HCT116 (cell line): ENCODE measurements at regions not wholly inside any gene's neighbourhood (a gene's known extent, or its start where the extent isn't known, plus 50 kb on each side); places are given as distances from the start of the nearest gene placed in this dataset.

ENCODE experiments used
- ATAC-seq: fragments of 200-7000 bp; cut with Tn5 transposase; 2 replicates; pipeline ENCODE4 v1.9.1; 2020; ENCODE audit warnings: mild to moderate bottlenecking, moderate library complexity
- BruUV-seq: library from RNA; stranded (reverse); fragments of 400-500 nt; replicated peaks from 2 replicates; lab custom pipeline; 2021; lab: Mats Ljungman, UMichigan
- CTCF ChIA-PET: fragments of 300-600 bp; sonication (Branson Sonifier 250); formaldehyde crosslinking; loops from one replicate; lab custom pipeline; 2021; ENCODE audit warnings: antibody characterized with exemption; lab: Charles Lee
- POLR2A ChIA-PET: fragments of 300-600, 350-600 bp; sonication (Branson Sonifier 250); formaldehyde crosslinking; loops from one replicate; lab custom pipeline; 2021; ENCODE audit warnings: antibody characterized with exemption; lab: Charles Lee
- RAD21 ChIA-PET, 2 experiments: fragments of 300-600 bp; sonication (Branson Sonifier 250); formaldehyde crosslinking; loops; one replicate each; lab custom pipeline; 2023; ENCODE audit warnings: low total read pairs in 2 of 2; ENCODE audit not compliant: uncharacterized antibody in 2 of 2, unreplicated experiment in 2 of 2, low non-redundant PET in 1 of 2; lab: Charles Lee
- DNase-seq: peaks from one replicate; pipeline ENCODE4 v3.0.0-alpha.2; 2010; ENCODE audit warnings: low read depth, low spot score
- H2AFZ ChIP-seq: fragments of 200-600 bp; shearing (Covaris generic), sonication (generic); 2 replicates; pipeline ENCODE4 v1.6.1; 2017; ENCODE audit warnings: low read depth, mixed run types, mixed read lengths, antibody characterized with exemption, low read length; ENCODE audit not compliant: poor library complexity, severe bottlenecking
- H3K27ac ChIP-seq: 2 replicates; pipeline ENCODE4 v1.5.1; 2012; ENCODE audit warnings: low read depth, low read length
- H3K27me3 ChIP-seq: fragments of 200-600 bp; sonication (generic); 2 replicates; pipeline ENCODE4 v1.6.1; 2016; ENCODE audit warnings: mixed run types, low read length, mixed read lengths; ENCODE audit not compliant: insufficient read depth
- H3K36me3 ChIP-seq, 2 experiments: fragments of 200-500 bp in 1 of 2; fragments of 200-600 bp in 1 of 2; sonication (Bioruptor generic) in 1 of 2; sonication (generic) in 1 of 2; 2 replicates each; pipeline versions ENCODE4 v1.5.1 to v1.6.1; 2014 to 2016; ENCODE audit warnings: low read length in 2 of 2, inconsistent platforms in 1 of 2, mixed read lengths in 1 of 2, mixed run types in 1 of 2; ENCODE audit not compliant: insufficient read depth in 2 of 2, control insufficient read depth in 1 of 2
- H3K4me1 ChIP-seq, 2 experiments: fragments of 200-600 bp in 1 of 2; sonication (generic) in 1 of 2; 2 replicates each; pipeline versions ENCODE4 v1.5.1 to v1.6.1; 2012 to 2017; ENCODE audit warnings: low read length in 2 of 2, inconsistent platforms in 1 of 2, mild to moderate bottlenecking in 1 of 2, mixed read lengths in 1 of 2, mixed run types in 1 of 2, moderate library complexity in 1 of 2; ENCODE audit not compliant: insufficient read depth in 2 of 2, control insufficient read depth in 1 of 2
- H3K4me2 ChIP-seq: fragments of 200-600 bp; sonication (generic); 2 replicates; pipeline ENCODE4 v1.6.1; 2017; ENCODE audit warnings: mixed run types, low read length, mixed read lengths
- H3K4me3 ChIP-seq, 2 experiments: fragments of 200-600 bp in 1 of 2; sonication (generic) in 1 of 2; replicated peaks in 1 of 2; 2 replicates each; pipeline ENCODE4 v1.5.1; 2011 to 2016; ENCODE audit warnings: low read length in 2 of 2, control low read depth in 1 of 2, low read depth in 1 of 2, mild to moderate bottlenecking in 1 of 2, mixed read lengths in 1 of 2, mixed run types in 1 of 2
- H3K79me2 ChIP-seq: fragments of 200-600 bp; sonication (generic); 2 replicates; pipeline ENCODE4 v1.6.1; 2017; ENCODE audit warnings: mild to moderate bottlenecking, mixed run types, low read length, moderate library complexity, mixed read lengths; ENCODE audit not compliant: insufficient read depth
- H3K9ac ChIP-seq: fragments of 200-600 bp; sonication (generic); 2 replicates; pipeline ENCODE4 v1.6.1; 2016; ENCODE audit warnings: low read length, mixed read lengths
- H3K9me2 ChIP-seq: fragments of 200-600 bp; sonication (generic), shearing (Covaris generic); 2 replicates; pipeline ENCODE4 v1.6.1; 2017; ENCODE audit warnings: mixed run types, mild to moderate bottlenecking, moderate library complexity; ENCODE audit not compliant: insufficient read depth
- H3K9me3 ChIP-seq, 2 experiments: fragments of 200-500 bp in 1 of 2; fragments of 200-600 bp in 1 of 2; sonication (Bioruptor generic) in 1 of 2; sonication (generic) in 1 of 2; 2 replicates each; pipeline ENCODE4 v1.6.1; 2014 to 2017; ENCODE audit warnings: low read length in 2 of 2, mixed read lengths in 2 of 2, inconsistent platforms in 1 of 2, low read depth in 1 of 2, mild to moderate bottlenecking in 1 of 2, mixed run types in 1 of 2, moderate library complexity in 1 of 2; ENCODE audit not compliant: control insufficient read depth in 1 of 2, insufficient read depth in 1 of 2
- H4K20me1 ChIP-seq: fragments of 200-600 bp; sonication (generic), shearing (Covaris generic); 2 replicates; pipeline ENCODE4 v1.6.1; 2017; ENCODE audit warnings: mixed run types, mild to moderate bottlenecking, moderate library complexity; ENCODE audit not compliant: insufficient read depth
- CEBPB ChIP-seq: IDR thresholded peaks from 2 replicates; pipeline ENCODE4 v1.6.1; 2012; ENCODE audit warnings: low read depth
- EGR1 ChIP-seq: IDR thresholded peaks from 2 replicates; pipeline ENCODE4 v1.6.1; 2012; ENCODE audit warnings: low read depth
- ELF1 ChIP-seq: IDR thresholded peaks from 2 replicates; pipeline ENCODE4 v1.6.1; 2012; ENCODE audit warnings: low read depth, borderline replicate concordance
- EZH2phosphoT487 ChIP-seq: fragments of 200-600 bp; IDR thresholded peaks from 2 replicates; pipeline ENCODE4 v1.6.1; 2018; ENCODE audit warnings: antibody characterized with exemption, borderline replicate concordance
- FOSL1 ChIP-seq: IDR thresholded peaks from 2 replicates; pipeline ENCODE4 v1.6.1; 2012; ENCODE audit warnings: low read depth
- POLR2A ChIP-seq: IDR thresholded peaks from 2 replicates; pipeline ENCODE4 v1.7.0; 2011; ENCODE audit warnings: borderline replicate concordance; ENCODE audit not compliant: insufficient read depth, insufficient read length; ENCODE audit errors: extremely low read depth
- POLR2AphosphoS5 ChIP-seq: IDR thresholded peaks from 2 replicates; pipeline ENCODE4 v1.6.1; 2011; ENCODE audit warnings: mild to moderate bottlenecking, low read depth, low read length, moderate library complexity
- RAD21 ChIP-seq: IDR thresholded peaks from 2 replicates; pipeline ENCODE4 v1.6.1; 2012; ENCODE audit warnings: low read depth, mild to moderate bottlenecking
- SIN3A ChIP-seq: IDR thresholded peaks from 2 replicates; pipeline ENCODE4 v1.6.1; 2012; ENCODE audit warnings: low read depth
- TCF7L2 ChIP-seq: IDR thresholded peaks from 2 replicates; pipeline ENCODE4 v1.7.0; 2011; ENCODE audit warnings: borderline replicate concordance, inconsistent platforms; ENCODE audit not compliant: insufficient read depth, insufficient read length; ENCODE audit errors: extremely low read depth
- YY1 ChIP-seq: IDR thresholded peaks from 2 replicates; pipeline ENCODE4 v1.6.1; 2011; ENCODE audit warnings: low read length, low read depth, moderate library complexity, mild to moderate bottlenecking; ENCODE audit not compliant: insufficient replicate concordance; ENCODE audit errors: extremely low read depth
- intact Hi-C: fragments of 100-400 bp; cut with micrococcal nuclease; formaldehyde crosslinking; loops from 2 replicates; pipeline ENCODE4 v1.10.0; 2022
- TF ChIP-seq, protein P1 (sequence below): IDR thresholded peaks from 2 replicates; pipeline ENCODE4 v1.6.1; 2011; ENCODE audit warnings: mild to moderate bottlenecking, low read length, moderate library complexity; ENCODE audit not compliant: insufficient replicate concordance; ENCODE audit errors: extremely low read depth
- TF ChIP-seq, protein P2 (sequence below): IDR thresholded peaks from 2 replicates; pipeline ENCODE4 v1.6.1; 2012
- TF ChIP-seq, protein P3 (sequence below): IDR thresholded peaks from 2 replicates; pipeline ENCODE4 v1.6.1; 2012

DNA sequence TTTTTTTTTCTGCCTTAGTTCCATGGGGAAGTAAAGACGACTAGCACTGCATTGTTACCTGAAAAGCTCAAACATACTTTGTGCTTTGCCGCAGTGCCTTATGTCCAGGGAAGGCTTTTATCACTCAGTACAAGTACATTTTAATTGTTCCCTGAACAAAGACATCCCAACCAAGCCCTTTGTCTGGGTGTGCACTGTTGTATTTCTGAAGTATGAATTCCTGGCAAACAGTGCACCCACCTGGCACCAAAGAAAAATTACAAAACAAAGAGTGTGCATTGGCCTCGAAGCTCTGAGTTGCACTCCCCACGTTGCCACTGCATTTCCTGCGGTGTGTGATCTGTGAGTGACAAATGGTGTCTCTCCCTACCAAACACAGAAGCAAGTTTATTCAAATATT lies 858.5 kb upstream of the PIK3C3 start:
- Histone ChIP-seq H3K27me3 (no peaks in the 10 kb centered on the region), H3K79me2 (no peaks in the 10 kb centered on the region), H3K4me3 (no peak overlapping the region), H3K9ac (no peak overlapping the region), H3K4me1 (no peaks in the 10 kb centered on the region), H3K9me2 (no peaks in the 10 kb centered on the region), H3K4me2 (no peak overlapping the region), H3K27ac (no peak overlapping the region), H2AFZ (no peak overlapping the region), H3K36me3 (no peaks in the 10 kb centered on the region), H3K9me3 (peaks cover 13 to 39% of the 10 kb centered on the region in 2 experiments), H4K20me1 (no peaks in the 10 kb centered on the region)
- TF ChIP-seq SIN3A (no peak), ELF1 (no peak), EZH2phosphoT487 (no peak), CEBPB (no peak), FOSL1 (no peak), YY1 (no peak)
- TF ChIP-seq, protein P1, sequence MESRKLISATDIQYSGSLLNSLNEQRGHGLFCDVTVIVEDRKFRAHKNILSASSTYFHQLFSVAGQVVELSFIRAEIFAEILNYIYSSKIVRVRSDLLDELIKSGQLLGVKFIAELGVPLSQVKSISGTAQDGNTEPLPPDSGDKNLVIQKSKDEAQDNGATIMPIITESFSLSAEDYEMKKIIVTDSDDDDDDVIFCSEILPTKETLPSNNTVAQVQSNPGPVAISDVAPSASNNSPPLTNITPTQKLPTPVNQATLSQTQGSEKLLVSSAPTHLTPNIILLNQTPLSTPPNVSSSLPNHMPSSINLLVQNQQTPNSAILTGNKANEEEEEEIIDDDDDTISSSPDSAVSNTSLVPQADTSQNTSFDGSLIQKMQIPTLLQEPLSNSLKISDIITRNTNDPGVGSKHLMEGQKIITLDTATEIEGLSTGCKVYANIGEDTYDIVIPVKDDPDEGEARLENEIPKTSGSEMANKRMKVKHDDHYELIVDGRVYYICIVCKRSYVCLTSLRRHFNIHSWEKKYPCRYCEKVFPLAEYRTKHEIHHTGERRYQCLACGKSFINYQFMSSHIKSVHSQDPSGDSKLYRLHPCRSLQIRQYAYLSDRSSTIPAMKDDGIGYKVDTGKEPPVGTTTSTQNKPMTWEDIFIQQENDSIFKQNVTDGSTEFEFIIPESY = no peak
- TF ChIP-seq, protein P2, sequence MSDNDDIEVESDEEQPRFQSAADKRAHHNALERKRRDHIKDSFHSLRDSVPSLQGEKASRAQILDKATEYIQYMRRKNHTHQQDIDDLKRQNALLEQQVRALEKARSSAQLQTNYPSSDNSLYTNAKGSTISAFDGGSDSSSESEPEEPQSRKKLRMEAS = no peak
- ChIA-PET POLR2A (no interaction called here), CTCF (no interaction called here), RAD21 (no interaction called here)
- ATAC-seq (no peak), DNase-seq (no peak)
- no TSS peak for BruUV-seq
- intact Hi-C loops = no loop called here

DNA sequence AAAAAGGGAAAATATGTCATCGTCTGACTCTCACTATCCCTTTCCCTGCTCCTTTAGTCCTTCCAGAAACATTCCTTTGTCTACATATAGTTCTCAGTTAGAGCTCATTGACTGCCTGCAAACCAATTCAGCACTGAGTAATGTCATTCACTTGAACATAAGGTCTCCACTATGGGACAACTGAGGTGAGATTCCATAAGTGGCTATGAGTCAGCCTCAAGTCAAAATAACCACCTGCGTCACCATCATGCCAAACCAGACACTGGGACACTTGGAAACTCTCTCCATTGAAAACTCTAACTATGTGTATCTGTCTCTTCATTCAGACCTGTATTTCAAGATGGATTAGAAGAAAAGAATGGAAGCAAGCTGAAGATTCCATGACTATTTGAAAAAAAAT lies 878.0 kb upstream of the PIK3C3 start:
- H3K4me2 ChIP-seq = no peak overlapping the region
- POLR2A ChIA-PET = no interaction called here
- no peaks in the 10 kb centered on the region for H3K36me3 ChIP-seq
- no peaks in the 10 kb centered on the region for H3K9me2 ChIP-seq
- TF ChIP-seq, protein P2 = no peak
- no peak for TF ChIP-seq RAD21
- no peak for TF ChIP-seq CEBPB
- TF ChIP-seq, protein P3, sequence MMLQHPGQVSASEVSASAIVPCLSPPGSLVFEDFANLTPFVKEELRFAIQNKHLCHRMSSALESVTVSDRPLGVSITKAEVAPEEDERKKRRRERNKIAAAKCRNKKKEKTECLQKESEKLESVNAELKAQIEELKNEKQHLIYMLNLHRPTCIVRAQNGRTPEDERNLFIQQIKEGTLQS = no peak
- TF ChIP-seq, protein P1 = no peak
- no peak for TF ChIP-seq TCF7L2
- TF ChIP-seq SIN3A = no peak
- no peak for TF ChIP-seq POLR2AphosphoS5
- TF ChIP-seq EGR1 = no peak
- TF ChIP-seq POLR2A = no peak
- TF ChIP-seq EZH2phosphoT487 = no peak
- TF ChIP-seq FOSL1 = no peak
- no peaks in the 10 kb centered on the region for H4K20me1 ChIP-seq
- no peak overlapping the region for H3K4me3 ChIP-seq
- no peaks in the 10 kb centered on the region for H3K79me2 ChIP-seq
- DNase-seq = no peak
- H2AFZ ChIP-seq = no peak overlapping the region
- H3K9ac ChIP-seq = no peak overlapping the region
- ATAC-seq = no peak
- no peak overlapping the region for H3K27ac ChIP-seq
- H3K9me3 ChIP-seq = peaks cover 18 to 32% of the 10 kb centered on the region in 2 experiments; a peak in 3 of 4 replicates
- no peaks in the 10 kb centered on the region for H3K4me1 ChIP-seq
- BruUV-seq = no TSS peak
- CTCF ChIA-PET = no interaction called here
- RAD21 ChIA-PET = no interaction called here
- intact Hi-C loops = no loop called here
- H3K27me3 ChIP-seq = no peaks in the 10 kb centered on the region
